Liver (tissue), 3 donors: ENCODE measurements at regions not wholly inside any gene's neighbourhood (a gene's known extent, or its start where the extent isn't known, plus 50 kb on each side); places are given as distances from the start of the nearest gene placed in this dataset.

Source experiments
- EGR1 ChIP-seq, 2 donors: IDR thresholded peaks; 2 replicates each; pipeline ENCODE4 v1.6.1; 2016 to 2018; ENCODE audit warnings: antibody characterized with exemption in 2 of 2, low read depth in 2 of 2
- FOXA1 ChIP-seq: IDR thresholded peaks from 2 replicates; pipeline ENCODE4 v1.6.1; 2016; ENCODE audit warnings: antibody characterized with exemption
- FOXA2 ChIP-seq: IDR thresholded peaks from 2 replicates; pipeline ENCODE4 v1.6.1; 2016; ENCODE audit warnings: antibody characterized with exemption
- GABPA ChIP-seq, 2 donors: IDR thresholded peaks in 1 of 2; conservative IDR thresholded peaks in 1 of 2; 2 replicates each; pipeline ENCODE4 v1.6.1; 2016; ENCODE audit warnings: antibody characterized with exemption in 2 of 2, mild to moderate bottlenecking in 1 of 2, moderate library complexity in 1 of 2
- JUND ChIP-seq, 2 donors: IDR thresholded peaks; 2 replicates each; pipeline ENCODE4 v1.6.1; 2016; ENCODE audit warnings: antibody characterized with exemption in 2 of 2
- RAD21 ChIP-seq, 2 donors: IDR thresholded peaks; 2 replicates each; pipeline ENCODE4 v1.6.1; 2016; ENCODE audit warnings: antibody characterized with exemption in 2 of 2, mild to moderate bottlenecking in 2 of 2
- SP1 ChIP-seq: IDR thresholded peaks from 2 replicates; pipeline ENCODE4 v1.6.1; 2018; ENCODE audit warnings: antibody characterized with exemption, mild to moderate bottlenecking
- TAF1 ChIP-seq: conservative IDR thresholded peaks from 2 replicates; pipeline ENCODE4 v1.6.1; 2016; ENCODE audit warnings: antibody characterized with exemption, mild to moderate bottlenecking
- YY1 ChIP-seq: IDR thresholded peaks from 2 replicates; pipeline ENCODE4 v1.6.1; 2016; ENCODE audit warnings: antibody characterized with exemption, mild to moderate bottlenecking
- TF ChIP-seq, protein P1 (sequence below): fragments of 150-350 bp; IDR thresholded peaks from 2 replicates; pipeline ENCODE4 v1.5.1; 2017; ENCODE audit warnings: improper control_type of control experiment, low read depth, low read length; ENCODE audit not compliant: missing input control
- TF ChIP-seq, protein P2 (sequence below): IDR thresholded peaks from 2 replicates; pipeline ENCODE4 v1.6.1; 2016; ENCODE audit warnings: antibody characterized with exemption
- TF ChIP-seq, protein P3 (sequence below): IDR thresholded peaks from 2 replicates; pipeline ENCODE4 v1.6.1; 2016; ENCODE audit warnings: antibody characterized with exemption
- TF ChIP-seq, protein P4 (sequence below): IDR thresholded peaks from 2 replicates; pipeline ENCODE4 v1.6.1; 2016; ENCODE audit warnings: antibody characterized with exemption, mild to moderate bottlenecking
- donor health status: healthy.
- donor health status: healthy.

DNA sequence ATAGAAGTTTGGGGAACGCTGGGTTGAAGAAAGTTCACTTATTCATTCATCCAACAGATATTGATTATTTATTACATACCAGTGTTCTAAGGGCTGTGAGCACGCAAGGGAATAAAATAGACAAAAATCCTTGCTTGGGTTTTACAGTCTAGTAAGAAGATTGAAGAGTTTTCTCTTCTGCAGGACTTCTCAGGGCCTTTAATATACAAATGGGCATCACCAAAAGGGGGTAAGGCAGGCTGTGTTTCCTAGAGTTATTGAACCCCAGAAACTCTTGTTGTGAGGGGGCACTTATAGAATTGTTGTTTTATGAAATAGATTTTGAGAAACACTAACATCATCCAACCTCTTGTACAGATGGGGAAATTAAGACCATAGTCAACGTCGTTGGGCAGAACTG, 198.5 kb upstream of the ZNF618 start:
- TF ChIP-seq, protein P1, sequence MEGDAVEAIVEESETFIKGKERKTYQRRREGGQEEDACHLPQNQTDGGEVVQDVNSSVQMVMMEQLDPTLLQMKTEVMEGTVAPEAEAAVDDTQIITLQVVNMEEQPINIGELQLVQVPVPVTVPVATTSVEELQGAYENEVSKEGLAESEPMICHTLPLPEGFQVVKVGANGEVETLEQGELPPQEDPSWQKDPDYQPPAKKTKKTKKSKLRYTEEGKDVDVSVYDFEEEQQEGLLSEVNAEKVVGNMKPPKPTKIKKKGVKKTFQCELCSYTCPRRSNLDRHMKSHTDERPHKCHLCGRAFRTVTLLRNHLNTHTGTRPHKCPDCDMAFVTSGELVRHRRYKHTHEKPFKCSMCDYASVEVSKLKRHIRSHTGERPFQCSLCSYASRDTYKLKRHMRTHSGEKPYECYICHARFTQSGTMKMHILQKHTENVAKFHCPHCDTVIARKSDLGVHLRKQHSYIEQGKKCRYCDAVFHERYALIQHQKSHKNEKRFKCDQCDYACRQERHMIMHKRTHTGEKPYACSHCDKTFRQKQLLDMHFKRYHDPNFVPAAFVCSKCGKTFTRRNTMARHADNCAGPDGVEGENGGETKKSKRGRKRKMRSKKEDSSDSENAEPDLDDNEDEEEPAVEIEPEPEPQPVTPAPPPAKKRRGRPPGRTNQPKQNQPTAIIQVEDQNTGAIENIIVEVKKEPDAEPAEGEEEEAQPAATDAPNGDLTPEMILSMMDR: no peak
- no peak for TF ChIP-seq RAD21 (IDR thresholded peaks at IDR 0.05)
- TF ChIP-seq, protein P2, sequence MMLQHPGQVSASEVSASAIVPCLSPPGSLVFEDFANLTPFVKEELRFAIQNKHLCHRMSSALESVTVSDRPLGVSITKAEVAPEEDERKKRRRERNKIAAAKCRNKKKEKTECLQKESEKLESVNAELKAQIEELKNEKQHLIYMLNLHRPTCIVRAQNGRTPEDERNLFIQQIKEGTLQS: no peak
- TF ChIP-seq TAF1: no peak
- TF ChIP-seq, protein P3, sequence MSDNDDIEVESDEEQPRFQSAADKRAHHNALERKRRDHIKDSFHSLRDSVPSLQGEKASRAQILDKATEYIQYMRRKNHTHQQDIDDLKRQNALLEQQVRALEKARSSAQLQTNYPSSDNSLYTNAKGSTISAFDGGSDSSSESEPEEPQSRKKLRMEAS: no peak
- TF ChIP-seq, protein P4, sequence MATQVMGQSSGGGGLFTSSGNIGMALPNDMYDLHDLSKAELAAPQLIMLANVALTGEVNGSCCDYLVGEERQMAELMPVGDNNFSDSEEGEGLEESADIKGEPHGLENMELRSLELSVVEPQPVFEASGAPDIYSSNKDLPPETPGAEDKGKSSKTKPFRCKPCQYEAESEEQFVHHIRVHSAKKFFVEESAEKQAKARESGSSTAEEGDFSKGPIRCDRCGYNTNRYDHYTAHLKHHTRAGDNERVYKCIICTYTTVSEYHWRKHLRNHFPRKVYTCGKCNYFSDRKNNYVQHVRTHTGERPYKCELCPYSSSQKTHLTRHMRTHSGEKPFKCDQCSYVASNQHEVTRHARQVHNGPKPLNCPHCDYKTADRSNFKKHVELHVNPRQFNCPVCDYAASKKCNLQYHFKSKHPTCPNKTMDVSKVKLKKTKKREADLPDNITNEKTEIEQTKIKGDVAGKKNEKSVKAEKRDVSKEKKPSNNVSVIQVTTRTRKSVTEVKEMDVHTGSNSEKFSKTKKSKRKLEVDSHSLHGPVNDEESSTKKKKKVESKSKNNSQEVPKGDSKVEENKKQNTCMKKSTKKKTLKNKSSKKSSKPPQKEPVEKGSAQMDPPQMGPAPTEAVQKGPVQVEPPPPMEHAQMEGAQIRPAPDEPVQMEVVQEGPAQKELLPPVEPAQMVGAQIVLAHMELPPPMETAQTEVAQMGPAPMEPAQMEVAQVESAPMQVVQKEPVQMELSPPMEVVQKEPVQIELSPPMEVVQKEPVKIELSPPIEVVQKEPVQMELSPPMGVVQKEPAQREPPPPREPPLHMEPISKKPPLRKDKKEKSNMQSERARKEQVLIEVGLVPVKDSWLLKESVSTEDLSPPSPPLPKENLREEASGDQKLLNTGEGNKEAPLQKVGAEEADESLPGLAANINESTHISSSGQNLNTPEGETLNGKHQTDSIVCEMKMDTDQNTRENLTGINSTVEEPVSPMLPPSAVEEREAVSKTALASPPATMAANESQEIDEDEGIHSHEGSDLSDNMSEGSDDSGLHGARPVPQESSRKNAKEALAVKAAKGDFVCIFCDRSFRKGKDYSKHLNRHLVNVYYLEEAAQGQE: no peak
- no peak for TF ChIP-seq FOXA1
- no peak for TF ChIP-seq GABPA (IDR thresholded peaks at IDR 0.05 in 1 of 2, conservative IDR thresholded peaks at IDR 0.05 in 1 of 2)
- no peak for TF ChIP-seq YY1
- TF ChIP-seq EGR1 (IDR thresholded peaks at IDR 0.05; ENCODE audit: low read depth in 2 of 2): no peak
- TF ChIP-seq FOXA2: no peak
- TF ChIP-seq SP1: no peak
- no peak for TF ChIP-seq JUND (IDR thresholded peaks at IDR 0.05)
